A549 (cell line): ENCODE measurements at regions not wholly inside any gene's neighbourhood (a gene's known extent, or its start where the extent isn't known, plus 50 kb on each side); places are given as distances from the start of the nearest gene placed in this dataset.

ENCODE experiments used
- CEBPB ChIP-seq, 2 experiments: fragments of >200 bp in 1 of 2; sonication (Bioruptor Twin) in 1 of 2; formaldehyde crosslinking in 1 of 2; IDR thresholded peaks; 2 replicates each; pipeline ENCODE4 v1.6.1; 2012 to 2016
- EP300 ChIP-seq, 2 experiments: fragments of >200 bp; sonication (Bioruptor Twin); formaldehyde crosslinking; IDR thresholded peaks; 2 replicates in 1 of 2; 3 replicates in 1 of 2; pipeline ENCODE4 v1.6.1; 2016 to 2017
- HDAC2 ChIP-seq: fragments of 200-600 bp; sonication (generic); IDR thresholded peaks from 2 replicates; pipeline ENCODE4 v1.6.1; 2016
- HMGXB4 ChIP-seq: fragments of 250-450 bp; sonication (Bioruptor Pico); IDR thresholded peaks from 2 replicates; pipeline ENCODE4 v1.5.0; 2021; ENCODE audit warnings: mild to moderate bottlenecking, moderate library complexity, borderline replicate concordance
- HOXB13 ChIP-seq: fragments of 250-450 bp; sonication (Bioruptor Pico); IDR thresholded peaks from 2 replicates; pipeline ENCODE4 v1.5.0; 2020; ENCODE audit warnings: low read depth, mild to moderate bottlenecking, moderate library complexity
- MAX ChIP-seq: IDR thresholded peaks from 2 replicates; pipeline ENCODE4 v1.6.1; 2012
- MAZ ChIP-seq: fragments of 150-350 bp; IDR thresholded peaks from 2 replicates; pipeline ENCODE4 v1.6.1; 2014; ENCODE audit warnings: antibody characterized with exemption, low read depth, low read length, borderline replicate concordance
- NPAS2 ChIP-seq: fragments of 250-450 bp; sonication (Bioruptor Pico); IDR thresholded peaks from 2 replicates; pipeline ENCODE4 v1.8.0; 2022; ENCODE audit warnings: mild to moderate bottlenecking, moderate library complexity, borderline replicate concordance
- POLR2A ChIP-seq: IDR thresholded peaks from 2 replicates; pipeline ENCODE4 v1.6.1; 2012; ENCODE audit warnings: mild to moderate bottlenecking, low read length
- SMC3 ChIP-seq: fragments of >200 bp; sonication (Bioruptor Twin); formaldehyde crosslinking; IDR thresholded peaks from 3 replicates; pipeline ENCODE4 v1.6.1; 2018; ENCODE audit warnings: inconsistent platforms
- TF ChIP-seq, protein P1 (sequence below): fragments of >200 bp; sonication (Bioruptor Twin); formaldehyde crosslinking; IDR thresholded peaks from 3 replicates; pipeline ENCODE4 v1.5.1; 2016
- TF ChIP-seq, protein P2 (sequence below): fragments of 450-650 bp; IDR thresholded peaks from 2 replicates; pipeline ENCODE4 v1.6.1; 2014; ENCODE audit warnings: antibody characterized with exemption

- TF ChIP-seq CEBPB (IDR thresholded peaks at IDR 0.05) (no peak), SMC3 (no peak), EP300 (IDR thresholded peaks at IDR 0.05) (no peak), HDAC2 (no peak), POLR2A (no peak), MAX (no peak), HMGXB4 (CRISPR knock-in tag) (no peak), HOXB13 (no peak), NPAS2 (CRISPR knock-in tag) (no peak), MAZ (no peak)
- TF ChIP-seq, protein P1, sequence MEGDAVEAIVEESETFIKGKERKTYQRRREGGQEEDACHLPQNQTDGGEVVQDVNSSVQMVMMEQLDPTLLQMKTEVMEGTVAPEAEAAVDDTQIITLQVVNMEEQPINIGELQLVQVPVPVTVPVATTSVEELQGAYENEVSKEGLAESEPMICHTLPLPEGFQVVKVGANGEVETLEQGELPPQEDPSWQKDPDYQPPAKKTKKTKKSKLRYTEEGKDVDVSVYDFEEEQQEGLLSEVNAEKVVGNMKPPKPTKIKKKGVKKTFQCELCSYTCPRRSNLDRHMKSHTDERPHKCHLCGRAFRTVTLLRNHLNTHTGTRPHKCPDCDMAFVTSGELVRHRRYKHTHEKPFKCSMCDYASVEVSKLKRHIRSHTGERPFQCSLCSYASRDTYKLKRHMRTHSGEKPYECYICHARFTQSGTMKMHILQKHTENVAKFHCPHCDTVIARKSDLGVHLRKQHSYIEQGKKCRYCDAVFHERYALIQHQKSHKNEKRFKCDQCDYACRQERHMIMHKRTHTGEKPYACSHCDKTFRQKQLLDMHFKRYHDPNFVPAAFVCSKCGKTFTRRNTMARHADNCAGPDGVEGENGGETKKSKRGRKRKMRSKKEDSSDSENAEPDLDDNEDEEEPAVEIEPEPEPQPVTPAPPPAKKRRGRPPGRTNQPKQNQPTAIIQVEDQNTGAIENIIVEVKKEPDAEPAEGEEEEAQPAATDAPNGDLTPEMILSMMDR: no peak
- TF ChIP-seq, protein P2, sequence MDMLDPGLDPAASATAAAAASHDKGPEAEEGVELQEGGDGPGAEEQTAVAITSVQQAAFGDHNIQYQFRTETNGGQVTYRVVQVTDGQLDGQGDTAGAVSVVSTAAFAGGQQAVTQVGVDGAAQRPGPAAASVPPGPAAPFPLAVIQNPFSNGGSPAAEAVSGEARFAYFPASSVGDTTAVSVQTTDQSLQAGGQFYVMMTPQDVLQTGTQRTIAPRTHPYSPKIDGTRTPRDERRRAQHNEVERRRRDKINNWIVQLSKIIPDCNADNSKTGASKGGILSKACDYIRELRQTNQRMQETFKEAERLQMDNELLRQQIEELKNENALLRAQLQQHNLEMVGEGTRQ: no peak
These were observed 89.8 kb downstream of the TMEM130 start for GRCh38 chr7:98779800-98780587.
